B cell (primary cell): ENCODE measurements at regions not wholly inside any gene's neighbourhood (a gene's known extent, or its start where the extent isn't known, plus 50 kb on each side); places are given as distances from the start of the nearest gene placed in this dataset.

Source experiments
- EZH2 ChIP-seq: IDR thresholded peaks from 2 replicates; pipeline ENCODE4 v1.6.1; 2012; ENCODE audit warnings: borderline replicate concordance, low read depth, mild to moderate bottlenecking, moderate library complexity, low read length; ENCODE audit not compliant: insufficient read depth, poor library complexity, severe bottlenecking
- TF ChIP-seq, protein P1 (sequence below): fragments of 200-600 bp; IDR thresholded peaks from one replicate; pipeline ENCODE4 v1.8.0; 2022; ENCODE audit warnings: antibody characterized with exemption, mild to moderate bottlenecking

DNA sequence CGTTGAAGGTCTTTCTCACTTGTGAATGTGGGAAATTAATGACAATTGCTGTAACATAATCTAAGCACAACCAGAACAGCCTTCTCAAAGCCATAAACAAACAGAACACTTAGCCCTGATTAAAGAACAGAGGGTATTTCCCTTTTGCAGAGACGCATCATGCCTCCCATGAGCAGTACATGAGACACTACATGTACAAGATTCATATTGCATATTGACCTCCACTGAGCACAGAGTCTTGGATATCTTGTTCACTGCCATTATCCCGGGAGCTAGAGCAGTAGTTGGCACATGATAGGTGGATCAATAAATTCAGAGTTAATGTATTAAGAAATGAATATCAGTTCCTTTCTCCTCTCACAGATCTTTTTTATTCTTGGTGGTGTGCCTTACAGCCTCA, 1194.3 kb upstream of the TENM4 start:
- TF ChIP-seq, protein P1, sequence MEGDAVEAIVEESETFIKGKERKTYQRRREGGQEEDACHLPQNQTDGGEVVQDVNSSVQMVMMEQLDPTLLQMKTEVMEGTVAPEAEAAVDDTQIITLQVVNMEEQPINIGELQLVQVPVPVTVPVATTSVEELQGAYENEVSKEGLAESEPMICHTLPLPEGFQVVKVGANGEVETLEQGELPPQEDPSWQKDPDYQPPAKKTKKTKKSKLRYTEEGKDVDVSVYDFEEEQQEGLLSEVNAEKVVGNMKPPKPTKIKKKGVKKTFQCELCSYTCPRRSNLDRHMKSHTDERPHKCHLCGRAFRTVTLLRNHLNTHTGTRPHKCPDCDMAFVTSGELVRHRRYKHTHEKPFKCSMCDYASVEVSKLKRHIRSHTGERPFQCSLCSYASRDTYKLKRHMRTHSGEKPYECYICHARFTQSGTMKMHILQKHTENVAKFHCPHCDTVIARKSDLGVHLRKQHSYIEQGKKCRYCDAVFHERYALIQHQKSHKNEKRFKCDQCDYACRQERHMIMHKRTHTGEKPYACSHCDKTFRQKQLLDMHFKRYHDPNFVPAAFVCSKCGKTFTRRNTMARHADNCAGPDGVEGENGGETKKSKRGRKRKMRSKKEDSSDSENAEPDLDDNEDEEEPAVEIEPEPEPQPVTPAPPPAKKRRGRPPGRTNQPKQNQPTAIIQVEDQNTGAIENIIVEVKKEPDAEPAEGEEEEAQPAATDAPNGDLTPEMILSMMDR = no peak
- no peak for TF ChIP-seq EZH2
